GM12878 (cell line): ENCODE measurements at regions not wholly inside any gene's neighbourhood (a gene's known extent, or its start where the extent isn't known, plus 50 kb on each side); places are given as distances from the start of the nearest gene placed in this dataset.

ENCODE experiments used
- ATAC-seq: fragments of 200-7000 bp; cut with Tn5 transposase; 3 replicates; pipeline ENCODE4 v1.9.1; 2020; ENCODE audit warnings: mild to moderate bottlenecking, moderate library complexity
- BruUV-seq: library from RNA; stranded (reverse); fragments of 400-500 nt; replicated peaks from 2 replicates; lab custom pipeline; 2021; lab: Mats Ljungman, UMichigan
- CTCF ChIA-PET: fragments of 300-600 bp; sonication (Branson Sonifier 250); formaldehyde crosslinking; extraction: SDS; loops from one replicate; lab custom pipeline; 2021; ENCODE audit warnings: inconsistent platforms; lab: Yijun Ruan, JAX
- POLR2A ChIA-PET: fragments of 350-600 bp; formaldehyde crosslinking; extraction: SDS; loops from one replicate; lab custom pipeline; 2021; ENCODE audit warnings: inconsistent platforms; lab: Charles Lee
- RAD21 ChIA-PET: fragments of 300-600 bp; sonication (Branson Sonifier 250); formaldehyde crosslinking; loops from one replicate; lab custom pipeline; 2023; ENCODE audit warnings: antibody characterized with exemption; ENCODE audit not compliant: unreplicated experiment; lab: Charles Lee
- SMC1A ChIA-PET: fragments of 300-600 bp; sonication (Branson Sonifier 250); formaldehyde crosslinking; loops from one replicate; lab custom pipeline; 2023; ENCODE audit not compliant: unreplicated experiment, uncharacterized antibody; lab: Charles Lee
- DNase-seq: peaks from one replicate; pipeline ENCODE4 v3.0.0-alpha.2; 2011; ENCODE audit warnings: low read depth, low spot score
- FAIRE-seq: peaks from 3 replicates; lab custom pipeline; 2011; peaks lifted over from hg19 to GRCh38; lab: Jason Lieb, UNC
- H2AFZ ChIP-seq: 2 replicates; pipeline ENCODE4 v1.6.0; 2011; ENCODE audit warnings: low read depth, low read length, control low read depth; ENCODE audit not compliant: control insufficient read depth
- H3K27ac ChIP-seq: 2 replicates; pipeline ENCODE4 v1.5.1; 2011; ENCODE audit warnings: control low read depth; ENCODE audit not compliant: control insufficient read depth, insufficient read depth
- H3K27me3 ChIP-seq, 2 experiments: replicated peaks in 1 of 2; 2 replicates each; pipeline versions ENCODE4 v1.6.0 to v1.6.1; 2011; ENCODE audit warnings: low read length in 1 of 2; ENCODE audit not compliant: control insufficient read depth in 2 of 2, insufficient read depth in 2 of 2
- H3K36me3 ChIP-seq, 2 experiments: 2 replicates each; pipeline ENCODE4 v1.5.1; 2011; ENCODE audit warnings: low read length in 1 of 2; ENCODE audit not compliant: control insufficient read depth in 2 of 2, insufficient read depth in 2 of 2
- H3K4me1 ChIP-seq: 2 replicates; pipeline ENCODE4 v1.6.1; 2011; ENCODE audit warnings: mild to moderate bottlenecking, low read length, moderate library complexity, mixed read lengths; ENCODE audit not compliant: control insufficient read depth, insufficient read depth
- H3K4me2 ChIP-seq: 2 replicates; pipeline ENCODE4 v1.6.0; 2011; ENCODE audit warnings: control low read depth; ENCODE audit not compliant: control insufficient read depth, insufficient read depth
- H3K4me3 ChIP-seq: fragments of 200-600 bp; sonication (generic); 2 replicates; pipeline ENCODE4 v1.5.1; 2016
- H3K79me2 ChIP-seq: 2 replicates; pipeline ENCODE4 v1.6.0; 2011; ENCODE audit warnings: low read length; ENCODE audit not compliant: control insufficient read depth, insufficient read depth
- H3K9ac ChIP-seq: 2 replicates; pipeline ENCODE4 v1.8.0; 2011; ENCODE audit warnings: low read length, control low read depth, mixed read lengths; ENCODE audit not compliant: control insufficient read depth, insufficient read depth
- H3K9me3 ChIP-seq: replicated peaks from 3 replicates; pipeline ENCODE4 v1.5.1; 2011; ENCODE audit warnings: mild to moderate bottlenecking, low read length; ENCODE audit not compliant: control insufficient read depth, insufficient read depth
- H4K20me1 ChIP-seq: 2 replicates; pipeline ENCODE4 v1.6.0; 2011; ENCODE audit not compliant: control insufficient read depth, insufficient read depth
- CREB1 ChIP-seq: IDR thresholded peaks from 2 replicates; pipeline ENCODE4 v1.6.1; 2012; ENCODE audit warnings: low read depth, mild to moderate bottlenecking, inconsistent platforms
- ETV6 ChIP-seq, 2 experiments: fragments of 450-650 bp in 1 of 2; IDR thresholded peaks in 1 of 2; conservative IDR thresholded peaks in 1 of 2; 2 replicates each; pipeline ENCODE4 v1.6.1; 2014; ENCODE audit warnings: antibody characterized with exemption in 1 of 2, borderline replicate concordance in 1 of 2, low read depth in 1 of 2, mild to moderate bottlenecking in 1 of 2, moderate library complexity in 1 of 2
- FOXM1 ChIP-seq: IDR thresholded peaks from 2 replicates; pipeline ENCODE4 v1.6.1; 2012; ENCODE audit warnings: low read depth, mild to moderate bottlenecking, inconsistent platforms, low read length, moderate library complexity
- GABPA ChIP-seq: IDR thresholded peaks from 2 replicates; pipeline ENCODE4 v1.6.1; 2014; ENCODE audit warnings: antibody characterized with exemption, low read depth, mild to moderate bottlenecking, inconsistent platforms
- IRF4 ChIP-seq: IDR thresholded peaks from 2 replicates; pipeline ENCODE4 v1.6.1; 2011; ENCODE audit warnings: low read depth, low read length
- MEF2B ChIP-seq: fragments of 450-650 bp; IDR thresholded peaks from 2 replicates; pipeline ENCODE4 v1.6.1; 2018; ENCODE audit warnings: mild to moderate bottlenecking, moderate library complexity; ENCODE audit not compliant: partially characterized antibody, poor library complexity, severe bottlenecking
- NFYA ChIP-seq: IDR thresholded peaks from 2 replicates; pipeline ENCODE4 v1.6.1; 2011; ENCODE audit warnings: low read depth, mild to moderate bottlenecking, low read length, improper control_type of control experiment, borderline replicate concordance
- NR2F1 ChIP-seq: fragments of 450-650 bp; conservative IDR thresholded peaks from 2 replicates; pipeline ENCODE4 v1.6.1; 2017; ENCODE audit warnings: mild to moderate bottlenecking
- NRF1 ChIP-seq: conservative IDR thresholded peaks from 2 replicates; pipeline ENCODE4 v1.6.1; 2011; ENCODE audit warnings: mild to moderate bottlenecking, low read depth, low read length, improper control_type of control experiment
- PAX8 ChIP-seq: fragments of 450-650 bp; IDR thresholded peaks from 2 replicates; pipeline ENCODE4 v1.6.1; 2017; ENCODE audit warnings: mild to moderate bottlenecking, moderate library complexity
- POLR2AphosphoS2 ChIP-seq: IDR thresholded peaks from 2 replicates; pipeline ENCODE4 v1.6.1; 2011; ENCODE audit warnings: low read depth, mild to moderate bottlenecking, low read length, improper control_type of control experiment, moderate library complexity
- RAD21 ChIP-seq: IDR thresholded peaks from 2 replicates; pipeline ENCODE4 v1.6.1; 2011; ENCODE audit warnings: mild to moderate bottlenecking, low read depth, low read length, moderate library complexity; ENCODE audit not compliant: insufficient read depth
- SIX5 ChIP-seq: IDR thresholded peaks from 2 replicates; pipeline ENCODE4 v1.6.1; 2011; ENCODE audit warnings: mild to moderate bottlenecking, low read depth, low read length, moderate library complexity; ENCODE audit not compliant: severe bottlenecking
- SREBF1 ChIP-seq: IDR thresholded peaks from 2 replicates; pipeline ENCODE4 v1.6.1; 2012; ENCODE audit warnings: mild to moderate bottlenecking, low read length
- ZNF622 ChIP-seq: fragments of 450-650 bp; IDR thresholded peaks from 2 replicates; pipeline ENCODE4 v1.6.1; 2017; ENCODE audit warnings: mild to moderate bottlenecking, inconsistent platforms
- ZZZ3 ChIP-seq: IDR thresholded peaks from 2 replicates; pipeline ENCODE4 v1.6.1; 2011; ENCODE audit warnings: low read depth; ENCODE audit not compliant: control insufficient read depth, insufficient read length
- WGBS: methylation state at CpG from one replicate; pipeline ENCODE4 v1.1.6; 2016; ENCODE audit warnings: low lambda C conversion rate; ENCODE audit not compliant: insufficient replicate concordance, insufficient coverage; ENCODE audit errors: missing lambda C conversion rate; 5-methylcytosine and 5-hydroxymethylcytosine counted together
- in situ Hi-C: fragments of 300-500 bp; cut with MboI; formaldehyde crosslinking; loops from 9 replicates; pipeline ENCODE4 v1.14.3; 2018; ENCODE audit warnings: mixed read lengths
- intact Hi-C: fragments of 100-400 bp; cut with micrococcal nuclease; formaldehyde crosslinking; loops from one replicate; pipeline ENCODE4 v1.14.2; 2022; ENCODE audit not compliant: unreplicated experiment
- TF ChIP-seq, protein P1 (sequence below): fragments of 450-650 bp; IDR thresholded peaks from 2 replicates; pipeline ENCODE4 v1.6.1; 2016; ENCODE audit warnings: mild to moderate bottlenecking
- TF ChIP-seq, protein P2 (sequence below): fragments of 450-650 bp; IDR thresholded peaks from 2 replicates; pipeline ENCODE4 v1.6.1; 2017; ENCODE audit warnings: mild to moderate bottlenecking, low read depth, inconsistent platforms; ENCODE audit not compliant: poor library complexity, severe bottlenecking
- TF ChIP-seq, protein P3 (sequence below): IDR thresholded peaks from 2 replicates; pipeline ENCODE4 v1.6.1; 2012; ENCODE audit warnings: low read depth, low read length, improper control_type of control experiment
- TF ChIP-seq, protein P4 (sequence below): IDR thresholded peaks from 2 replicates; pipeline ENCODE4 v1.6.1; 2012; ENCODE audit warnings: low read depth, low read length, improper control_type of control experiment

DNA sequence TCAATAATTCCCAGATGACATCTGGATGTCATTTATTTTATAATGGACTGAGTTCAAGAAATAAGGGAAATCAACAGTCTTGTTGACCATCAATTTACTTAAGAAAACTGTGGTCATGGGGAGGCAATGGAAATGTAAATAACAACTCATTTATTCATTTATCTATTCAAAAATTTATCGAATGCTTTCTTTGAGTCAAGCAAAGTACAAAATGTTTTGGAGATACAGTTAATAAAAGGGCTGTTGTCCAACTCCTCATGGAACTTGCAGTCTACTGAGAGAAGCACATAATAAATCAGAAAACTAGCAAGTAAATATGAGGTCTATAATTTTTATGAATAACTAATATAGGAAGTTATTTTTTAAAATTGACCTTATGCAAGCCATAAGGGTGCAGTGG, 65.5 kb upstream of the KITLG start:
- H4K20me1 ChIP-seq, result no peaks in the 10 kb centered on the region
- DNase-seq, result no peak
- ChIA-PET RAD21 (no interaction called here), POLR2A (no interaction called here), SMC1A (interaction anchor here (0.9 to 1.8 kb wide), 2 partner anchors 12 to 18 kb away, joined by 3 to 6 read pairs; no protein-coding TSS in a partner anchor), CTCF (no interaction called here)
- H3K9me3 ChIP-seq, result no peaks in the 10 kb centered on the region
- BruUV-seq, result no TSS peak
- H3K27me3 ChIP-seq, result no peaks in the 10 kb centered on the region
- H3K36me3 ChIP-seq, result no peaks in the 10 kb centered on the region
- H3K4me1 ChIP-seq, result no peaks in the 10 kb centered on the region
- H3K4me3 ChIP-seq, result no peak overlapping the region
- TF ChIP-seq SREBF1, result no peak
- TF ChIP-seq ETV6 (conservative IDR thresholded peaks at IDR 0.05 in 1 of 2, IDR thresholded peaks at IDR 0.05 in 1 of 2; ENCODE audit: borderline replicate concordance in 1 of 2, low read depth in 1 of 2), result no peak
- TF ChIP-seq, protein P1, sequence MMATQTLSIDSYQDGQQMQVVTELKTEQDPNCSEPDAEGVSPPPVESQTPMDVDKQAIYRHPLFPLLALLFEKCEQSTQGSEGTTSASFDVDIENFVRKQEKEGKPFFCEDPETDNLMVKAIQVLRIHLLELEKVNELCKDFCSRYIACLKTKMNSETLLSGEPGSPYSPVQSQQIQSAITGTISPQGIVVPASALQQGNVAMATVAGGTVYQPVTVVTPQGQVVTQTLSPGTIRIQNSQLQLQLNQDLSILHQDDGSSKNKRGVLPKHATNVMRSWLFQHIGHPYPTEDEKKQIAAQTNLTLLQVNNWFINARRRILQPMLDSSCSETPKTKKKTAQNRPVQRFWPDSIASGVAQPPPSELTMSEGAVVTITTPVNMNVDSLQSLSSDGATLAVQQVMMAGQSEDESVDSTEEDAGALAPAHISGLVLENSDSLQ, result no peak
- TF ChIP-seq POLR2AphosphoS2, result no peak
- TF ChIP-seq PAX8, result no peak
- no peak for TF ChIP-seq NR2F1
- no peak for TF ChIP-seq ZZZ3
- no peak for TF ChIP-seq IRF4
- TF ChIP-seq MEF2B, result no peak
- TF ChIP-seq FOXM1, result no peak
- TF ChIP-seq RAD21, result no peak
- TF ChIP-seq SIX5, result no peak
- TF ChIP-seq, protein P2, sequence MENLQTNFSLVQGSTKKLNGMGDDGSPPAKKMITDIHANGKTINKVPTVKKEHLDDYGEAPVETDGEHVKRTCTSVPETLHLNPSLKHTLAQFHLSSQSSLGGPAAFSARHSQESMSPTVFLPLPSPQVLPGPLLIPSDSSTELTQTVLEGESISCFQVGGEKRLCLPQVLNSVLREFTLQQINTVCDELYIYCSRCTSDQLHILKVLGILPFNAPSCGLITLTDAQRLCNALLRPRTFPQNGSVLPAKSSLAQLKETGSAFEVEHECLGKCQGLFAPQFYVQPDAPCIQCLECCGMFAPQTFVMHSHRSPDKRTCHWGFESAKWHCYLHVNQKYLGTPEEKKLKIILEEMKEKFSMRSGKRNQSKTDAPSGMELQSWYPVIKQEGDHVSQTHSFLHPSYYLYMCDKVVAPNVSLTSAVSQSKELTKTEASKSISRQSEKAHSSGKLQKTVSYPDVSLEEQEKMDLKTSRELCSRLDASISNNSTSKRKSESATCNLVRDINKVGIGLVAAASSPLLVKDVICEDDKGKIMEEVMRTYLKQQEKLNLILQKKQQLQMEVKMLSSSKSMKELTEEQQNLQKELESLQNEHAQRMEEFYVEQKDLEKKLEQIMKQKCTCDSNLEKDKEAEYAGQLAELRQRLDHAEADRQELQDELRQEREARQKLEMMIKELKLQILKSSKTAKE, result no peak
- TF ChIP-seq, protein P3, sequence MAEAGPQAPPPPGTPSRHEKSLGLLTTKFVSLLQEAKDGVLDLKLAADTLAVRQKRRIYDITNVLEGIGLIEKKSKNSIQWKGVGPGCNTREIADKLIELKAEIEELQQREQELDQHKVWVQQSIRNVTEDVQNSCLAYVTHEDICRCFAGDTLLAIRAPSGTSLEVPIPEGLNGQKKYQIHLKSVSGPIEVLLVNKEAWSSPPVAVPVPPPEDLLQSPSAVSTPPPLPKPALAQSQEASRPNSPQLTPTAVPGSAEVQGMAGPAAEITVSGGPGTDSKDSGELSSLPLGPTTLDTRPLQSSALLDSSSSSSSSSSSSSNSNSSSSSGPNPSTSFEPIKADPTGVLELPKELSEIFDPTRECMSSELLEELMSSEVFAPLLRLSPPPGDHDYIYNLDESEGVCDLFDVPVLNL, result no peak
- TF ChIP-seq ZNF622, result no peak
- TF ChIP-seq, protein P4, sequence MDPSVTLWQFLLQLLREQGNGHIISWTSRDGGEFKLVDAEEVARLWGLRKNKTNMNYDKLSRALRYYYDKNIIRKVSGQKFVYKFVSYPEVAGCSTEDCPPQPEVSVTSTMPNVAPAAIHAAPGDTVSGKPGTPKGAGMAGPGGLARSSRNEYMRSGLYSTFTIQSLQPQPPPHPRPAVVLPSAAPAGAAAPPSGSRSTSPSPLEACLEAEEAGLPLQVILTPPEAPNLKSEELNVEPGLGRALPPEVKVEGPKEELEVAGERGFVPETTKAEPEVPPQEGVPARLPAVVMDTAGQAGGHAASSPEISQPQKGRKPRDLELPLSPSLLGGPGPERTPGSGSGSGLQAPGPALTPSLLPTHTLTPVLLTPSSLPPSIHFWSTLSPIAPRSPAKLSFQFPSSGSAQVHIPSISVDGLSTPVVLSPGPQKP, result no peak
- TF ChIP-seq NFYA, result no peak
- no peak for TF ChIP-seq GABPA
- no peak for TF ChIP-seq NRF1
- no peak for TF ChIP-seq CREB1
- no peak for ATAC-seq
- no peak overlapping the region for H3K27ac ChIP-seq
- H2AFZ ChIP-seq, result no peak overlapping the region
- FAIRE-seq, result no peak
- WGBS, result 0% methylated on average over 1 of the region's 1 CpG
- intact Hi-C loops, result no loop called here
- no peaks in the 10 kb centered on the region for H3K79me2 ChIP-seq
- in situ Hi-C loops, result no loop called here
- H3K4me2 ChIP-seq, result no peak overlapping the region
- H3K9ac ChIP-seq, result no peak overlapping the region
